ENCODE measurements at regions not wholly inside any gene's neighbourhood (a gene's known extent, or its start where the extent isn't known, plus 50 kb on each side); places are given as distances from the start of the nearest gene placed in this dataset.

DNA sequence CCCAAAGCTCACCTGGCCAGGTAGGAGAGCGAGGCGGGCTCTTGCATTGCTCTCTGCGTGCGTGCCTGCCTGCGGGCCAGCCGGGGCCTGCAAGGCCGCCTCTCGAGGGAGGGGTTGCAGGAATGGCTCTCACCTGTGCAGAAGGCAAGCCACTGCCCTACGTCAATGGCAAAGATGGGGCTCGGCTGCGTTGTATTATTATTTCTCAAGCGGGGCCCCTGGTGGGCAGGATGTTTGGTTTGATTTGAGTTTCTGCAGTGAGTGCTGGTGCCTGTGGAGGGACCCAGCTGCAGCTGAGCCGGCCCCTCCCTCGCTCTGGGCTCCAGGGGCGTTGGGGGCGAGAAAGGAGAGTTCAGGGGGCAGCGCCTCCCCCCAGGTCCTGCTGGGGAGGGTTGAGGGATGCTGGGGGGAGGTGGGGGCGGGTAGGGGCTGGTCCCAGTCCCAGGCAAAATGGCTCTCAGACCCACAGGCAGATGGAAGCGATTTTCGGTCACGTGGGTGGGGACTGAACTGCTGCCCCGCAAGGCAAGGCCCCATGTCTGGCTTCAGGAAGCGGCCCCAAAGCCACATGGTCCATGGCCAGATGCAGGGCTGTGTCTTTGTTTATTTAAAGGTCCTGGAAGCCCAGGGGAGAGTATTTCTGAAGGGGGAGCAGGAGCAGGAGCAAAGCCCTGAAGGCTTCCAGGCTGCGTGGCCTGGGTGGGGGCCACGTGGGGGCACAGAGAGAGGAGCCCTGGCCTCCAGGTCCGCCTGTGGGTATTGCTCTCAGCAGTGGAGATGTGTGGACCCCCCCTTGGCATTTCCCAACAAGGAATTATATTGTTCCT is 338.8 kb downstream of the SEC14L1 start:
- peak; percentile 35 for DNase-seq

DNA sequence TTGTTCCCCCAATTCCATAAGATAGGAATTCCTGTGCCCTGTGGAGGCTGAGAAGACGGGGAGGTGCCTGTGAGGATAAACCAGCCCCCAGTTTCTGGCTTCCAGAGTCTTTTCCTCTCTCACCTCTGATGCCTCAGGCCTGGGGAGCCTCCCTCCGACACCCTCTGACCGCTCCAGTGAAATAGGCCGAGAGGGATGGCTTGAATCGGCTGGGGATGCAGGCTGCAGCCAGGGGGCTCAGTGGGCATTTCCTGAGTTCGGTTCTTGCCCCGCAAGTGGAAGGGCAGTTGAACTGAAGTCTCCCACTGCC is 339.4 kb downstream of the SEC14L1 start:
- DNase-seq = no peak

DNA sequence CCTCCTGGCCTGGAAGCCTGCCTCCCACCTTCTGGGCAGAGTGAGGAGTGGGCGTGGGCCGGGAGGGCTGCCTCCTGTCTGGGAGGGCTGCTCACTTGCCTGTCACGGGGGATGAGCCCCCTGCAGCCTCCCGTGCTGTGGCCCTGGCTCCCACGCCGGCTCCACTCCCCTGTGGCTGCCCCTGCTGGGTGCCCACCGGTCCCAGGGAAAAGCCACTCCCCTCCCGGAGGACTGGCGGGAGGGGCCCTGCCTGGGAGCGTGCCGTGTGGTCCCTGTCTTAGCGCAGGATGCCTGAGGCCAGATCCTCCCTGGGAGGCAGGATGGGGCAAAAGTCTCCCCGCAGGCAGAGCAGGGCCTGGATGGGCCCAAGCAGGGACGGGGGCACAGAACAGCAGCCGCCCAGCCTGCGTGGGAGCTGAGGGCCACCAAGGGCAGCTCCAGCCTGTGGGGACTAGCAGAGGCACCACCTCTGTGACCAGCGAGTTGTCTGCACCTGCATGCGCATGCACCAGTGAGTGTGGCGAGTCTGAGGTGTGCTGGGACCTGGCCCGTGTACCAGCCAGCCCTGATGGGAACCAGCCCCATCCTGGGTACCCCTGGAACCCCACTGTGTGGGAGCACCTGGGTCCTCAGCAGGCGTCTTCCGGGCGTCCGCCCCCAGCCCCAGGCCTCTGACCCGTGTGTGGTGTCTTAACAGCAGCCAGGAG is 339.9 kb downstream of the SEC14L1 start:
- no peak for DNase-seq

DNA sequence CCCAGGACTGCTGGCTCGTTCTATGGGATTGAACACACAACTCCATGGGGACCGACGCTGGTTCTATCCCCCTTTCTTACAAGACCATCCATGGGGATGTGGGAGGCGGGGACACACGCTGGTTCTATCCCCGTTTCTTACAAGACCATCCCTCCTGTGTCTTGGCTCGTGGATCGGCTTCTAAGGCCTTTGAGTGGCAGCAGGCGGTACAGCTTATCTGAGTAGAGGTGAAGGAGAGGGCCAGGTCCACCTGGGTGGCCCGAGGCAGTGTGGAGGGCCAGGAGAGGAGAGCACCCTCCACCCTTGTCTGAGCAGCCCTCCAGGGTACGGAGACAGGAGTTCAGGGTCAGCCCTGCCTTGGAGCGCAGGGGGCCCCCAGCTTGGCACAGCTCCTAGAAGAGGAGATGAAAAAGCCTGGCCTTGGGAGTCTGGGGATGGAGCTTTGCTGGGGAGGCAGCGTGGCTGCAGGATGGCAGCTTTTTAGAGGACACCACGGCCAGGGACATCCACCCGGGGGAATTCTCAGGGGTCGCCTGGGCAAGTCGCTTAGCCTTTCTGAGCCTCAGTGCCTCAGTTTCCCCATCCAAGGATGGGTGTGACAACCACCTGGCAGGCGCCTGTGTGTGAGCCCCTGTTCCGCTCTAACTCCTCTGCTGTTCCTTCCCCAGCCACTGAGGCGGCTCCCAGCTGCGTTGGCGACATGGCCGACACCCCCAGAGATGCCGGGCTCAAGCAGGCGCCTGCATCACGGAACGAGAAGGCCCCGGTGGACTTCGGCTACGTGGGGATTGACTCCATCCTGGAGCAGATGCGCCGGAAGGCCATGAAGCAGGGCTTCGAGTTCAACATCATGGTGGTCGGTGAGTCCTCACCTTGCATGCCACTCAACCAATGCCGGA is 341.0 kb downstream of the SEC14L1 start:
- no peak for DNase-seq

DNA sequence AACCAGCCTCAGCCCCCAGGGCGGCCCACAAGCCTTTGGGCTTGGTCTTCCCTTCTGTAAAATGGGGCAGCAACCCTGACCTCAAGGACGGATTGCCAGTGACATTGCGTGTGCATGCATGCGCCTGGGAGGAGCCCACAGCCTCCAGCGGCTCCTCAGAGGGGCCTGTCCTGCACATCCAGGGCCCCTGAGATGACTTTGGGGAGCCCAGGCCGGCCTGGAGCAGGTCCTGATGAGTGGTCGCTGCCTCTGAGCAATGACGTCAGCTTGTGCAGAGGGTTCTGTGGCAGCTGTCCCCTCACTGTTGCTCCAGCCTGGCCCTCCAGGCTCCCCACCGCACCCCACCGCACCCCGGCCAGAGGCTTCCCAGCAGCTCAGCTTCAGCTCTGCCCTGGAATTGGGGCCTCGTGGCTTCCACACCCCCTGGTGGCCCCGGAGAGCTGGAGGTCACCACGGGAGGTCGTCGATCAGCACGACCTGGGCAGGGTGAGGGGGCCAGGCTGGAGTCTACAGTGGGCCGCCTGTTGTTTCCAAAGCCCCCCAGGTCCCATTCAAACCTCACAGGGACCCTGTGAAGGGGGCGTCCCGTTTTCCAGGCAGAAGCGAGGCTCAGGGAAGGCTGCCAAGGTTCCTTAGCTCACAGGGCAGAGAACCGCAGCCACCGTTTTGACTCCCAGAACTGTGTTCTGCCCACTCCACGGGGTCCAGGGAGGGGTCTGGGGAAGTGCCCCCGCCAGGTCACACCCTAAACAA is 341.8 kb downstream of the SEC14L1 start:
- DNase-seq = no peak

DNA sequence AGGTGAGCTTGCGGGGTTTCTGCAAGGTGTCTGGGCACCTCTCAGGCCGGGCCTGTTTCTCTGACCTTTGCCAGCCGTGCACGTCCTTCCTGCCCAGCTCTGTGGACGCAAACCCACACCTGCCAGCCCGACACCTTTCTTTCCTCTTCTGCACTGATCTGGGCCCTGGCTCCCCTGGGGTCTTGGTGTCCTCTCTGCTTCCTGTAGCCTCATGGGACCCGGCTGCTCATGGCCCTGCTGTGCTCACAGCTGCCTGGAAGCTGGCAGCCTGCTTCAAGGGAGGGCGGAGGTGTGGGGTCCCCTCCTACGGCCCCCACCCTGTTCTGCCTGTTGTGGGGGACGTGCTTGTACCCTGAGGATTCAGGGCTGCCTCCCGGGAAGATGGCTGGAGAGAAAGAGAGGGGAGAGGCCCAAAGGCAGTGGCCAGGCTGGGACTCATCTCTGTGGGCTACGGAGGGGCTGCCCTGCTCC is 342.4 kb downstream of the SEC14L1 start:
- DNase-seq = no peak

DNA sequence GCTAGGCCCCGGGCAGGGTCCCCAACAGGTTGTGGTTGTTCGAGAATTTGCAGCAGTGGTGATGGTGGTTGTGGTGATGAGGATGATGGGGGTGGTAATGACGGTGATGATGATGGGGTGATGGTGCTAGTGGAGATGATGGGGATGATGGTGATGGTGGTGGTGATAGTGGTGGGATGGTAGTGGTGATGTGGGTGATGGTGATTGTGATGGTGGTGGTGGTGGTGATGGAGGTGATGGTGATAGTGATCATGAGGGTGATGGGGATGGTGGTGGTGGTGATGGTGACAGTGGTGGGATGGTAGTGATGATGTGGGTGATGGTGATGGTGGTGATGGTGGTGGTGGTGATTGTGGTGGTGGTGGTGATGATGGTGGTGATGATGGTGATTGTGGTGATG is 343.3 kb downstream of the SEC14L1 start:
- DNase-seq = no peak

DNA sequence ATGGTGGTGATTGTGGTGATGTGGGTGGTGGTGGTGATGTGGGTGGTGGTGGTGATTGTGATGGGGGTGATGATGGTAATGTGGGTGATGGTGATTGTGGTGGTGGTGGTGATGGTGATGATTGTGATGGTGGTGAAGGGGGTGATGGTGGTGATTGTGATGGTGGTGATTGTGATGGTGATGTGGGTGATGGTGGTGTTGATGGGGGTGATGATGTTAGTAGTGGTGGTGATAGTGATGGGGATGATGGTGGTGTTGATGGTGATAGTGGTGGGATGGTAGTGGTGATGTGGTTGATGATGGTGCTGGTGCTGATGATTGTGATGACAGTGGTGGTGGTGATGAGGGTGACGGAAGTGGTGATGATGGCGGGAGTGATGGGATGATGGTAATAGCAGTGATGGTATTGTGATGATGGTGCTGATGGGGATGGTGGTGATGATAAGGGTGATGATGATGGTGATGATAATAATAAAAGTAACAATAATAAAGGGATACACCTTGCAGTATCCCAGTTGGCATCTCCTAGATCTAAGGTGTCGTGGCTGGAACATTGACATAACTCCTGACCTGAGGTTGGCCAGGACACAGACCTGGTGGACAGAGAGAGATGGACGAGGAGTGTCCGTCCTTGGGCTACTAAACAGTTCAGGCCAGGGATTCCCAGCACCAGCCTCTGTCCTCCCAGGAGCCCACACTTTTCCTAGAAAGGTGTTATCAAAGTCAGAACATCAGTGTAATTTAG is 344.5 kb downstream of the SEC14L1 start:
- no peak for DNase-seq

DNA sequence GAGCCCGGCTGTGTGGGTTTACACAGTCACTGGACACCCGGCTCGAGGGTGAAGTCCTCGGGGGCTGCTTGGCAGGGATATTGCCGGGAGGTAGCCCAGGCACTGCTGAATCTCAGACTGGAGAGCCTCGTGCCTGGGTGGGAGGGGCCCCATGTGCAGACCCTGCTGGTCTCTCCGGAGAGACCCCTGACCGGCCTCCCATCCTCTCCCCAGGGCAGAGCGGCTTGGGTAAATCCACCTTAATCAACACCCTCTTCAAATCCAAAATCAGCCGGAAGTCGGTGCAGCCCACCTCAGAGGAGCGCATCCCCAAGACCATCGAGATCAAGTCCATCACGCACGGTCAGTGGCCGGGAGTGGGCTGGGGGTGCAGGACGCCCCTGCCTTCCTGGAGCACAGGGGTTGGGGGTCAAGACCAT is 346.5 kb downstream of the SEC14L1 start:
- no peak for DNase-seq

DNA sequence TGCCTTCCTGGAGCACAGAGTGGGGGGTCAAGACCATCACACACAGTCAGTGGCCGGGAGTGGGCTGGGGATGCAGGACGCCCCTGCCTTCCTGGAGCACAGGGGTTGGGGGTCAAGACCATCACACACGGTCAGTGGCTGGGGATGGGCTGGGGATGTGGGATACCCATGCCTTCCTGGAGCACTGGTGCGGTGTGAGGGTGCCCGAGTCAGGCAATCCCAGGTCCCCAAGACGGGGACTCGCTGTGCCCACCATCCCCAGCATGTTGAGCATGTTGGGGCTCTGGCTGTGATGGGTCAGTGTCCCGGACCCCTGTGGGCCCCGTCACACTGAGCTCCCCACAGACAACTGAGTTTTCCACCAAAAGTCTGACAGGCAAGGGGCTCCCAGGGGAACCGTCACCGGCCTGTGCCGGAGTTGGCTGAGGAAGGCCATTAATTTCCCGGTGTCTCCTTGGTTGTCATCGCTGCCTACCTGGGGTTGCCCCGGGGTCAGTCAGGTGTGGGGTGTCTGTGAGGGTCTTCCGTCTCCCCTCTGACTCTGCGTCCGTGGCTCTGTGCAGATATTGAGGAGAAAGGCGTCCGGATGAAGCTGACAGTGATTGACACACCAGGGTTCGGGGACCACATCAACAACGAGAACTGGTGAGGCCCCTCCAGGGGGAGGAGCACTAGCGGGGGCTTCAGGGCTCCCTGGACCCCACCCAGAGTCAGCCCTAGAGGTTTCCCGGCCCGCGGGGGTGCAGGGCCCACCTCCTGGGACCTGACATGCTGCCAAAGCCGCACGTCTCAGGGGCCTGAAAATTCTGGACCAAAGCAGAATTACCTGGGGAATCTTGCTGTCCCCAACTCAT is 347.1 kb downstream of the SEC14L1 start:
- DNase-seq = no peak

DNA sequence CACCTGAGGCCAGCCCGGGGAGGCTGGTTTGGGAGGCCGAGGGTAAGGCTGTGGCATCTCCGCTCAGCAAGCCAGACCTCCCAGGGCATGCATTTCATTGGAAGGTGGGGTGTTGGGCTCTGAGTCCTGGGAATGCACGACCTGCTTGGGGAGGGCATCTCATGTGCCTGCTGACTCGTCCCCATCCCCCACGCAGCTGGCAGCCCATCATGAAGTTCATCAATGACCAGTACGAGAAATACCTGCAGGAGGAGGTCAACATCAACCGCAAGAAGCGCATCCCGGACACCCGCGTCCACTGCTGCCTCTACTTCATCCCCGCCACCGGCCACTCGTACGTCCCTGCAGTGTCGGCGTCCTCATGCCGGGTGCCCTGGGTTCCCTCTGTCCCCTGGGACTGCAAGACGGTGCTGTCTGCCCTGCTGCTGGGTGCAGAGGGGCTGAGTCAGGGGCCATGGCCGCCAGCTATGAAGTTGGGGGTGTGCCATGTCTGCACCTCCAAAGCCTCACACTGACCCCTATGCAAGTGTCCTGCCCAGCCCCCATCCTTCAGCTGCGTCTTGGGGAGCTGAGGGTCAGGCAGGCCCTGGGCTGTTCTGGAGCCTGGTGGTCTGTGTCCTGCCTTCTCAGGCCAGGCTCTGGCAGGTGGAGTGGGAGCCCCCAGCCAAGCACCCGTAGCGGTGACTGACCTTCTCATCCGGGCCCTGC is 347.9 kb downstream of the SEC14L1 start:
- no peak for DNase-seq

DNA sequence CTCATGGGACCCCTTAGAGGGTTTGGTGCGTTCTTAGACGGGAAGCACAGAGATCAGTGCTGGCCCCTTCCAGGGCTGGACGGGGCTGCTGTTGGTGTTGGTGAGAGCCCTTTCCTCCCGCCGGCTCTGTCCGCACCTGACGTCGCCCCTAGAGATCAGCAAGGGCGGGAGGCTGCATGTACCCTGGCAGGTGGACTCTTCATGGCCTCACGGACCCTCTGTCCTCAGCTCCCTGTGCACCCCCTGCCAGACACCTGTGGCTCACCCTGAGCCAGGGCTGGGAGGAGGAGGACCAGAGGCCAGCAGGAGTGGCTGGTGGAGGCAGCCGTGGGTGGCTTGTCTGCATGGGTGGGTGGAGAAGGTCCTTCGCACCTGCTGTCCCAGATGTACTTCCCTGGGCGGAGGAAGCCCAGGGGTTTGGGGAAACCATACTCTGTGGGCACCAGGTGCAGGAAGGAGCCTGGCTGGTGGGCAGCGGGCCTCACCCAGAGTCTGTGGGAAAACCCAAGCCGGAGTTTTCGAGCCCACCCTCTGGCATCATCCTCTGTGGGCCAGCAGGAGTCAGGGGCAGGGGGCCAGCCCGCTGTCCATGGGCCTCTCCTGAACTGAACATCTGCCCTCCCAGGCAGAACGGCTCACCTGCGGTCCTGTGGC is 348.6 kb downstream of the SEC14L1 start:
- no peak for DNase-seq

DNA sequence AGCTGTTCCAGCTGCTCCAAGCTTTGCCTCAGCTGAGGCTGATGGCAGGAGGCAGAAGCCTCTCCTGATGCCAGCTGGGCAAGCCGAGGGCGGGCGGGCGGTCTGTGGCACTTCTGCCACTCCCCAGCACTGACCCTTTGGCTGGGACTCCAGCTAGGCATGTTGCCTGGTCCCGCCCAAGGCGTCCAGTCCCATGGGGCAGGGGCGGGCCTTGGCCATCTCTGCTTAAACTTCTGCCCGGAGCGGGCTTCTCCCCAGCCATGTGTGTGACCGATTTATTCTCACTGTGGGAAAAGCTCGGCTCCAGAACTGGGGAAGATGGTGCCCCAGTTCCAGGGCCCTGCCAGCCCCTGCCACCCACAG is 349.1 kb downstream of the SEC14L1 start:
- DNase-seq = no peak

DNA sequence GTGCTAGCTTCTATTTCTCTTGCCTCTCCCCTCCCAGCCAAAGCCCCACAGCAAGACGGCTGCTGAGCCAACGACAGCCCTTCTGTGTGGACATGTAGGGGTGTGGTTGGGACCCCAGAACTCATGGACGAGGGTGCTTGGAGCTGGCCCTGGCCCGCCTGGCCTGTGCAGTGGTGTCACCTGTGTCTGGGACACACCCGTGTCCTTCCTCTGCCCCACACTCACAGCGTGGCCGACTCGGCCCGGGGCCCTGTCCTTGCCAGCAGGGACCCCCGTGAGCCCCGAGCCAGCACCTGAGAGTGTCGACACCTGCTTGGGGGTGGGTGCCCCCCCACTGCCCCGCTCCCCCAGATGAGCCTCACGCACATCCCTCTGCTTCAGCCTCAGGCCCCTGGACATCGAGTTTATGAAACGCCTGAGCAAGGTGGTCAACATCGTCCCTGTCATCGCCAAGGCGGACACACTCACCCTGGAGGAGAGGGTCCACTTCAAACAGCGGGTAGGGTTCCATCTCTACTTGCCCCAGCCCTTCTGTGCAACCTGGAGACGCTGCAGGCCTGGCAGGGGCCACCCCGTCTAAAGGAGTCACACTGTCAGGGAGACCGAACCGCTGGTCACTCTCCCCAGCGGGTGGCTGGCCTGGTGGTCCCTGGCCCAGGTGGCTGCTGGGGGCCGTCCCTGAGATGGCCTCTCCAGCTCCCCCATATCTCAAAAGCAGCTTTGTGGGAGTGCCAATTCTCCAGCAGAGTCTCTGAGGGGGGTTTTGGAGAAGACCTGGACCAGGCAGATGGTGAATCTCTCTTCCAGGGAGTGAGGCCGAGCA is 349.8 kb downstream of the SEC14L1 start:
- no peak for DNase-seq

DNA sequence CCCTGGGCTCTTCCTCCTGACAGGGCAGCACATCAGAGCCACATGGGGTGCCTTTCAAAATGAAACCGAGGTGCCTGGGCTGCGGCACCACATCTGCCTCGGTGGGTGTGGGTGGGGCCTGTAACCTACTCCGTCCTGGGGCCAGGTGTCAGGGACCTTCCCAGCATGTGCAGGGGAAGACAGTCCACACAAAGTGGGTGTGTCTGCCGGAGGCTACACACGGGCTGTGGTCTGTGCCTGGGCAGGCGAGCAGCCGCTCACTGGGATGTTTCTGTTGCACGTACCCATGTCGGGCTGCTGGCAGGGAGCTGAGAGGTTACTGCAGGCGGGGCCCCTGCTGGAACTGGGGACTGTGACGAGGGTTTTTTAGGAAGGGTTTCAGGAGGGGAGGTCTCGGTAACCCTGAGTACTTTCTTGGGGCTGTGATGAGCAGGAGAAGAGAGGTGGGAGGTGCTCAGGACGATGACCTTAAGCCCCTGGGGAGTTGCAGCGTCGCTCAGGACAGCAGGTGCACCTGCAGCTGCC is 351.2 kb downstream of the SEC14L1 start:
- DNase-seq = no peak

DNA sequence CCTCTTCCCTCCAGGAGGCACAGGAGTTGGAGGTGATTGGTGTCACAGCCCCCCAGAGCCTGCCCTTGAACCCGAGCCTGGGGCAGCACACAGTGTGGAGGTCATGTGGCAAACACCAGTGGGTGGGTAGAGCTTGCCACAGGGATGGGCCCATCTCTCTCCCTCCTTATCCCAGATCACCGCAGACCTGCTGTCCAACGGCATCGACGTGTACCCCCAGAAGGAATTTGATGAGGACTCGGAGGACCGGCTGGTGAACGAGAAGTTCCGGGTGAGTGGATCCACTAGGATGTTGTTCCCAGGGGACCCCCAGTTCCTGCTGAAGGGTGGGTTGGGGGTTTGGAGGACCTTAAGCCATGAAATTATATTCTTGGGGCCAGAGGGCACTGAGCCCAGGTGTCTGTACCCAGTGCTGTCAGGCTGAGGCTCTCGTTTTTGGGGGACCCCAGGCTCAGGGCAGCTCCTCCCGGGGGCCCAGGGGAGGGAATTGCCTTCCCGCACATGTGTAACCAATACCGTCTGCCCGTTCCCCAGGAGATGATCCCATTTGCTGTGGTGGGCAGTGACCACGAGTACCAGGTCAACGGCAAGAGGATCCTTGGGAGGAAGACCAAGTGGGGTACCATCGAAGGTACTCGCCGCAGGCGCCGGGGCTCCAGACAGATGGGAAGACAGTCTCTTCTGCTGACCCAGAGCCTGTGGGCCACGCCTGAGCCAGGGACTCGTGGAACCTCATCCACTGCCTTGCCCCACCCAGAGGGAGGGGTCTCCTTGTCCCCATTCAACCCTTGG is 351.9 kb downstream of the SEC14L1 start:
- DNase-seq = no peak

DNA sequence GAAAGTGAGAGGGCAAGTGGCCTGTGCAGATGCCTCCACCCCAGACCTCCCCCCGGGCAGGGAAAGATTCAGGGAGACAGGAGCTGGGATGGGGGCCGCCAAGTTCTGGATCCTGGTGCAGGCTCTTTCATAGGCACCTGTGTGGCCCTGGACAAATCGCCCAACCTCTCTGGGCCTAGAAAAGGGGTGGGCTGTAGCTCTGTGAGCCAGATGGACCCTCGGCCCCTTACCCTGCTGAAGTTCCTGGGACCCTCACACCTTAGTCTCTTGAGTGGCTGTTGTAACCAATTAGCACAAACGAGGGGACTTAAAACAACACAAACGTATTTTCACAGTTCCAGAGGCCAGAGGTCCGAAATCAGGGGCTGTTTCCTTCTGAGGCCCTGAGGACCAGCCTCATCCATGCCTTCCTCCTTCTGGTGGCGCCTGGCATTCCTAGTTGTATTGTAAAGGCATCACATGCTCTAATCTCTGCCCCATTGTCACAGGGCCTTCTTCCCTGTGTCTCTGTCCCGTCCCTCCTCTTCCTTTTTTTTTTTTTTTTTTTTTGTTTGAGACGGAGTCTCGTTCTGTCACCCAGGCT is 352.6 kb downstream of the SEC14L1 start:
- no peak for DNase-seq
